H9 (cell line): ENCODE measurements at regions not wholly inside any gene's neighbourhood (a gene's known extent, or its start where the extent isn't known, plus 50 kb on each side); places are given as distances from the start of the nearest gene placed in this dataset.

ENCODE experiments used
- DNase-seq: peaks from one replicate; pipeline ENCODE4 v3.0.0-alpha.2; 2017
- H2AFZ ChIP-seq: one replicate; pipeline ENCODE4 v1.6.1; 2013; ENCODE audit warnings: mild to moderate bottlenecking, low read length, control low read depth, moderate library complexity
- H2AK5ac ChIP-seq: 2 replicates; pipeline ENCODE4 v1.6.1; 2013; ENCODE audit warnings: low read length, control low read depth, mixed read lengths; ENCODE audit not compliant: insufficient read length
- H2BK120ac ChIP-seq: one replicate; pipeline ENCODE4 v1.6.1; 2013; ENCODE audit warnings: low read depth, mild to moderate bottlenecking, low read length, control low read depth, inconsistent platforms; ENCODE audit not compliant: poor library complexity, severe bottlenecking
- H2BK12ac ChIP-seq: 2 replicates; pipeline ENCODE4 v1.6.1; 2013; ENCODE audit warnings: low read length, control low read depth, mixed read lengths, low read depth; ENCODE audit not compliant: insufficient read length
- H2BK15ac ChIP-seq: 2 replicates; pipeline ENCODE4 v1.6.1; 2013; ENCODE audit warnings: low read depth, low read length, control low read depth
- H2BK20ac ChIP-seq: one replicate; pipeline ENCODE4 v1.6.1; 2013; ENCODE audit warnings: low read depth, mild to moderate bottlenecking, low read length, control low read depth, inconsistent platforms; ENCODE audit not compliant: poor library complexity, severe bottlenecking
- H2BK5ac ChIP-seq: 2 replicates; pipeline ENCODE4 v1.6.1; 2013; ENCODE audit warnings: low read length, control low read depth, mixed read lengths; ENCODE audit not compliant: insufficient read length
- H3K14ac ChIP-seq: 2 replicates; pipeline ENCODE4 v1.6.1; 2013; ENCODE audit warnings: low read length, control low read depth; ENCODE audit not compliant: insufficient read depth
- H3K18ac ChIP-seq: 2 replicates; pipeline ENCODE4 v1.6.1; 2013; ENCODE audit warnings: low read depth, mild to moderate bottlenecking, mixed read lengths, low read length, control low read depth; ENCODE audit not compliant: insufficient read length
- H3K23ac ChIP-seq: 2 replicates; pipeline ENCODE4 v1.6.1; 2013; ENCODE audit warnings: low read length, control low read depth, mixed read lengths, low read depth; ENCODE audit not compliant: insufficient read length
- H3K23me2 ChIP-seq: 2 replicates; pipeline ENCODE4 v1.6.1; 2013; ENCODE audit warnings: low read depth, mild to moderate bottlenecking, mixed read lengths, low read length, control low read depth; ENCODE audit not compliant: insufficient read length, poor library complexity, severe bottlenecking
- H3K27ac ChIP-seq: 2 replicates; pipeline ENCODE4 v1.5.1; 2013; ENCODE audit warnings: low read length, control low read depth, mixed read lengths, low read depth; ENCODE audit not compliant: insufficient read length
- H3K27me3 ChIP-seq: 2 replicates; pipeline ENCODE4 v1.6.1; 2013; ENCODE audit warnings: low read length, control low read depth, inconsistent platforms; ENCODE audit not compliant: insufficient read depth
- H3K4ac ChIP-seq: 2 replicates; pipeline ENCODE4 v1.6.1; 2013; ENCODE audit warnings: low read depth, mild to moderate bottlenecking, control low read depth, inconsistent platforms, low read length, moderate library complexity
- H3K4me1 ChIP-seq: 2 replicates; pipeline ENCODE4 v1.6.1; 2013; ENCODE audit warnings: low read length, control low read depth, inconsistent platforms; ENCODE audit not compliant: insufficient read depth
- H3K4me2 ChIP-seq: 2 replicates; pipeline ENCODE4 v1.6.1; 2013; ENCODE audit warnings: low read length, control low read depth, mixed read lengths; ENCODE audit not compliant: insufficient read length, insufficient read depth
- H3K56ac ChIP-seq: 2 replicates; pipeline ENCODE4 v1.6.1; 2013; ENCODE audit warnings: low read depth, mild to moderate bottlenecking, mixed read lengths, low read length, control low read depth; ENCODE audit not compliant: insufficient read length
- H3K79me1 ChIP-seq: 2 replicates; pipeline ENCODE4 v1.6.1; 2013; ENCODE audit warnings: low read depth, mild to moderate bottlenecking, moderate library complexity, low read length, control low read depth, inconsistent platforms; ENCODE audit not compliant: insufficient read depth, poor library complexity, severe bottlenecking
- H3K79me2 ChIP-seq: 2 replicates; pipeline ENCODE4 v1.6.1; 2013; ENCODE audit warnings: low read length, control low read depth, inconsistent platforms; ENCODE audit not compliant: insufficient read depth
- H3K9ac ChIP-seq: 2 replicates; pipeline ENCODE4 v1.6.1; 2013; ENCODE audit warnings: low read length, control low read depth, mixed read lengths; ENCODE audit not compliant: insufficient read length; ENCODE audit errors: extremely low read depth
- H3K9me3 ChIP-seq: one replicate; pipeline ENCODE4 v1.6.1; 2013; ENCODE audit warnings: low read depth, low read length, inconsistent platforms; ENCODE audit not compliant: control insufficient read depth
- H3T11ph ChIP-seq: one replicate; pipeline ENCODE4 v1.6.1; 2013; ENCODE audit warnings: mild to moderate bottlenecking, low read length, control low read depth, inconsistent platforms
- H4K20me1 ChIP-seq: one replicate; pipeline ENCODE4 v1.6.1; 2013; ENCODE audit not compliant: control insufficient read depth, insufficient read length, insufficient read depth
- H4K5ac ChIP-seq: 2 replicates; pipeline ENCODE4 v1.6.1; 2013; ENCODE audit warnings: low read depth, mild to moderate bottlenecking, mixed read lengths, low read length, control low read depth; ENCODE audit not compliant: insufficient read length
- H4K8ac ChIP-seq: replicated peaks from 2 replicates; pipeline ENCODE4 v1.6.1; 2013; ENCODE audit warnings: low read length, control low read depth, mixed read lengths, low read depth; ENCODE audit not compliant: insufficient read length
- H4K91ac ChIP-seq: 2 replicates; pipeline ENCODE4 v1.6.1; 2013; ENCODE audit warnings: low read depth, mild to moderate bottlenecking, moderate library complexity, mixed read lengths, low read length, control low read depth; ENCODE audit not compliant: insufficient read length
- H3K27ac Mint-ChIP-seq, 3 experiments: 2 replicates in 2 of 3; 3 replicates in 1 of 3; pipeline ENCODE4 v1.8.0; 2020 to 2021; ENCODE audit warnings: mixed read lengths in 3 of 3, mild to moderate bottlenecking in 1 of 3, moderate library complexity in 1 of 3
- H3K27me3 Mint-ChIP-seq: 2 replicates; pipeline ENCODE4 v1.8.0; 2021; ENCODE audit warnings: low read depth, mild to moderate bottlenecking, moderate library complexity, mixed read lengths
- H3K36me3 Mint-ChIP-seq, 3 experiments: 2 replicates in 2 of 3; 3 replicates in 1 of 3; pipeline ENCODE4 v1.8.0; 2020 to 2021; ENCODE audit warnings: low read depth in 3 of 3, mixed read lengths in 3 of 3; ENCODE audit not compliant: insufficient read depth in 1 of 3
- H3K4me1 Mint-ChIP-seq, 2 experiments: 2 replicates each; pipeline ENCODE4 v1.8.0; 2020; ENCODE audit warnings: mixed read lengths in 2 of 2
- H3K4me3 Mint-ChIP-seq, 2 experiments: 2 replicates in 1 of 2; 3 replicates in 1 of 2; pipeline ENCODE4 v1.8.0; 2020 to 2021; ENCODE audit warnings: mild to moderate bottlenecking in 2 of 2, mixed read lengths in 2 of 2, moderate library complexity in 1 of 2
- H3K9me3 Mint-ChIP-seq, 2 experiments: 2 replicates in 1 of 2; 3 replicates in 1 of 2; pipeline ENCODE4 v1.8.0; 2020; ENCODE audit warnings: mild to moderate bottlenecking in 2 of 2, mixed read lengths in 2 of 2, moderate library complexity in 1 of 2
- WGBS: extraction: QIAGEN DNeasy Blood & Tissue Kit; methylation state at CpG from one replicate; pipeline ENCODE4 v1.1.7; 2013; ENCODE audit warnings: missing lambda C conversion rate, low lambda C conversion rate, mixed read lengths; ENCODE audit not compliant: insufficient read length; ENCODE audit errors: extremely low coverage; 5-methylcytosine and 5-hydroxymethylcytosine counted together
- TF ChIP-seq, protein P1 (sequence below): fragments of 200-600 bp; sonication (generic); conservative IDR thresholded peaks from 3 replicates; pipeline ENCODE4 v1.8.0; 2021; ENCODE audit warnings: antibody characterized with exemption, mild to moderate bottlenecking

DNA sequence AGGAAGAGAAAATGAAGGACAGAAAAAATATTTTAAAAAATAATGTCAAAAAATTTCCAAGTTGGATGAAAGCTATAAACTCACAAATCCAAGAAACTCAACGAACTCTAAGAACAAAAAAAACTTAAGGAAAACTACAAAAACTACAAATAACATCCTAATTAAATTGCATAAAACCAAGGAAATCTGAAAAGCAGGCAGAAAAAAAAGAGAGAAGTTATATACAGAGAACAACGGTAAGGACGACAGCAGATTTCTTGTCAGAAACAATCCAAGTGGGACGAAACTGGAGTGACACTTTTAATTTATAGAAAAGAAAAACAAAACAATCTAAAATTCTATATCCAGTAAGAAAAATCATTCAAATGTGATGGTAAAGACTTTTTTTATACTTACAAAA lies 122.2 kb upstream of the LYZL1 start:
- H3K27me3 Mint-ChIP-seq: no peaks in the 10 kb centered on the region; the same call in 1 of the 2 replicates

More for the DNA sequence above, 122.2 kb upstream of the LYZL1 start:
- Histone ChIP-seq H2AFZ (no peak overlapping the region), H2BK12ac (no peak overlapping the region), H3K18ac (no peak overlapping the region), H3K9ac (no peak overlapping the region), H3K9me3 (peaks cover 22% of the 10 kb centered on the region), H4K5ac (no peak overlapping the region), H2BK20ac (no peak overlapping the region), H3K4me1 (no peaks in the 10 kb centered on the region), H4K20me1 (no peaks in the 10 kb centered on the region), H3K27ac (no peak overlapping the region), H3K23ac (no peak overlapping the region), H3K27me3 (no peaks in the 10 kb centered on the region), H3K56ac (no peak overlapping the region), H2BK5ac (no peak overlapping the region), H4K8ac (no peak overlapping the region), H2BK15ac (no peak overlapping the region), H3T11ph (no peak overlapping the region), H3K4me2 (no peak overlapping the region), H3K23me2 (no peaks in the 10 kb centered on the region), H3K79me1 (no peaks in the 10 kb centered on the region), H3K4ac (no peak overlapping the region), H3K14ac (no peak overlapping the region), H2AK5ac (no peak overlapping the region), H2BK120ac (no peak overlapping the region), H4K91ac (no peak overlapping the region), H3K79me2 (no peaks in the 10 kb centered on the region)
- DNase-seq: no peak
- peaks cover 0 to 4% of the 10 kb centered on the region in 2 experiments; a peak in 1 of 4 replicates for H3K4me1 Mint-ChIP-seq
- H3K36me3 Mint-ChIP-seq: peaks cover 34 to 58% (median 41%) of the 10 kb centered on the region in 3 experiments
- no peak overlapping the region for H3K4me3 Mint-ChIP-seq
- WGBS: no CpG with 5 or more reads among the region's 4 CpGs
- H3K9me3 Mint-ChIP-seq: peaks cover 56 to 60% of the 10 kb centered on the region in 2 experiments
- TF ChIP-seq, protein P1, sequence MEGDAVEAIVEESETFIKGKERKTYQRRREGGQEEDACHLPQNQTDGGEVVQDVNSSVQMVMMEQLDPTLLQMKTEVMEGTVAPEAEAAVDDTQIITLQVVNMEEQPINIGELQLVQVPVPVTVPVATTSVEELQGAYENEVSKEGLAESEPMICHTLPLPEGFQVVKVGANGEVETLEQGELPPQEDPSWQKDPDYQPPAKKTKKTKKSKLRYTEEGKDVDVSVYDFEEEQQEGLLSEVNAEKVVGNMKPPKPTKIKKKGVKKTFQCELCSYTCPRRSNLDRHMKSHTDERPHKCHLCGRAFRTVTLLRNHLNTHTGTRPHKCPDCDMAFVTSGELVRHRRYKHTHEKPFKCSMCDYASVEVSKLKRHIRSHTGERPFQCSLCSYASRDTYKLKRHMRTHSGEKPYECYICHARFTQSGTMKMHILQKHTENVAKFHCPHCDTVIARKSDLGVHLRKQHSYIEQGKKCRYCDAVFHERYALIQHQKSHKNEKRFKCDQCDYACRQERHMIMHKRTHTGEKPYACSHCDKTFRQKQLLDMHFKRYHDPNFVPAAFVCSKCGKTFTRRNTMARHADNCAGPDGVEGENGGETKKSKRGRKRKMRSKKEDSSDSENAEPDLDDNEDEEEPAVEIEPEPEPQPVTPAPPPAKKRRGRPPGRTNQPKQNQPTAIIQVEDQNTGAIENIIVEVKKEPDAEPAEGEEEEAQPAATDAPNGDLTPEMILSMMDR: no peak
- no peak overlapping the region for H3K27ac Mint-ChIP-seq
